ENCODE measurements at regions not wholly inside any gene's neighbourhood (a gene's known extent, or its start where the extent isn't known, plus 50 kb on each side); places are given as distances from the start of the nearest gene placed in this dataset.

DNA sequence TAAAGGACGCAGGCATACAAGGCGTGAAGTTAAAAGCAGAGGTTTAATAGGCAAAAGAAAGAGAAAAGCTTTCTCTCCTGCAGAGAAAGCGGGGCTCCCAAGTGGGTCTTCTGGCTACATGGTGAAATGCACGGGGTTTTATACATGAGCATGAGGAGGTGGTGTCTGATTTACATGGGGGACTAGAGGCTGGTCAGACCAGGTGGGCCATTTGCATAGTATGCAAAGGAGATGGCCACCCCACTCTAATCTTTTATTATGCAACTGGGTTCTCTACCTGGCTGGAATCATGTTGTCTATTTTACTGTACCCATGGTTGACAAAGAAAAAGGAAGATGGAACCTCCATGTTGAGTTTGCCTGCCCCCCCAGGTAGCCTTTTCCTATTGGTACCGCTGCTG is 356.2 kb downstream of the KCNJ3 start:
- no peak overlapping the region for H4K8ac ChIP-seq (ENCODE audit: low read depth in 2 of 2, low read length in 2 of 2)
- no peak overlapping the region for H3K4me3 ChIP-seq (ENCODE audit: insufficient read depth, low read depth, low read length)
- no peaks in the 10 kb centered on the region for H3K9me1 ChIP-seq (ENCODE audit: insufficient read depth, low read length)
- H2AFZ ChIP-seq (replicated peaks; ENCODE audit: low read length, poor library complexity): no peak overlapping the region
- H4K91ac ChIP-seq (ENCODE audit: insufficient read depth, low read depth, low read length): no peak overlapping the region
- H3K4me1 ChIP-seq (ENCODE audit: control insufficient read depth, insufficient read depth, low read length): no peaks in the 10 kb centered on the region
- H3K27me3 ChIP-seq (ENCODE audit: control insufficient read depth, insufficient read depth, low read length): no peaks in the 10 kb centered on the region
- H3K23ac ChIP-seq (ENCODE audit: low read depth, low read length): no peak overlapping the region
- no peak overlapping the region for H4K5ac ChIP-seq (ENCODE audit: low read depth, low read length)
- dilution Hi-C loops (cut with HindIII; ENCODE audit: low sequenced_read_pairs, unreplicated experiment): no loop called here
- no peak overlapping the region for H3K9ac ChIP-seq (ENCODE audit: low read depth, low read length)
- intact Hi-C loops (cut with micrococcal nuclease): no loop called here
- in situ Hi-C loops (cut with MboI; ENCODE audit: low sequenced_read_pairs): no loop called here
- no peaks in the 10 kb centered on the region for H3K36me3 ChIP-seq (ENCODE audit: control insufficient read depth, insufficient read depth, low read length)
- DNase-seq: no peak
- H3K14ac ChIP-seq (replicated peaks; ENCODE audit: low read depth, low read length): no peak overlapping the region
- H2BK120ac ChIP-seq (ENCODE audit: low read depth, low read length): no peak overlapping the region
- H3K18ac ChIP-seq (ENCODE audit: low read depth, low read length): no peak overlapping the region
- no peak overlapping the region for H2BK5ac ChIP-seq (ENCODE audit: low read depth, low read length, poor library complexity, severe bottlenecking)
- BruUV-seq (replicated peaks): no TSS peak
- CTCF ChIA-PET: no interaction called here
- no peak overlapping the region for H3K27ac ChIP-seq (ENCODE audit: insufficient read depth, low read length)
- no peak for ATAC-seq (ENCODE audit: low read depth)
- no peak overlapping the region for H3K56ac ChIP-seq (ENCODE audit: extremely low read depth, insufficient read depth, low read length)
- POLR2A ChIA-PET (ENCODE audit: unreplicated experiment): no interaction called here
- H3K4me2 ChIP-seq (ENCODE audit: low read depth, low read length): no peak overlapping the region
- peaks cover under 1% of the 10 kb centered on the region; the same call in 1 of the 2 replicates for H3K9me3 ChIP-seq (ENCODE audit: control insufficient read depth, insufficient read depth, low read length)
- no peak overlapping the region for H2BK15ac ChIP-seq (ENCODE audit: low read depth, low read length)
- TF ChIP-seq CHD1 (IDR thresholded peaks at IDR 0.05; ENCODE audit: low read depth, low read length): no peak
- TF ChIP-seq FOS (IDR thresholded peaks at IDR 0.05; ENCODE audit: low read depth, low read length): no peak
- TF ChIP-seq POLR2A (IDR thresholded peaks at IDR 0.05; ENCODE audit: low read depth, low read length): no peak
- no peak for TF ChIP-seq CEBPB (IDR thresholded peaks at IDR 0.05; ENCODE audit: low read depth, low read length)
- TF ChIP-seq RAD21 (IDR thresholded peaks at IDR 0.05; ENCODE audit: low read length): no peak
- TF ChIP-seq MAZ (IDR thresholded peaks at IDR 0.05; ENCODE audit: borderline replicate concordance, low read depth, low read length): no peak
- TF ChIP-seq, protein P1, sequence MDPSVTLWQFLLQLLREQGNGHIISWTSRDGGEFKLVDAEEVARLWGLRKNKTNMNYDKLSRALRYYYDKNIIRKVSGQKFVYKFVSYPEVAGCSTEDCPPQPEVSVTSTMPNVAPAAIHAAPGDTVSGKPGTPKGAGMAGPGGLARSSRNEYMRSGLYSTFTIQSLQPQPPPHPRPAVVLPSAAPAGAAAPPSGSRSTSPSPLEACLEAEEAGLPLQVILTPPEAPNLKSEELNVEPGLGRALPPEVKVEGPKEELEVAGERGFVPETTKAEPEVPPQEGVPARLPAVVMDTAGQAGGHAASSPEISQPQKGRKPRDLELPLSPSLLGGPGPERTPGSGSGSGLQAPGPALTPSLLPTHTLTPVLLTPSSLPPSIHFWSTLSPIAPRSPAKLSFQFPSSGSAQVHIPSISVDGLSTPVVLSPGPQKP (IDR thresholded peaks at IDR 0.05; ENCODE audit: borderline replicate concordance, low read depth, low read length): no peak
- TF ChIP-seq NFE2L2 (IDR thresholded peaks at IDR 0.05; ENCODE audit: low read depth, low read length): no peak
- TF ChIP-seq, protein P2, sequence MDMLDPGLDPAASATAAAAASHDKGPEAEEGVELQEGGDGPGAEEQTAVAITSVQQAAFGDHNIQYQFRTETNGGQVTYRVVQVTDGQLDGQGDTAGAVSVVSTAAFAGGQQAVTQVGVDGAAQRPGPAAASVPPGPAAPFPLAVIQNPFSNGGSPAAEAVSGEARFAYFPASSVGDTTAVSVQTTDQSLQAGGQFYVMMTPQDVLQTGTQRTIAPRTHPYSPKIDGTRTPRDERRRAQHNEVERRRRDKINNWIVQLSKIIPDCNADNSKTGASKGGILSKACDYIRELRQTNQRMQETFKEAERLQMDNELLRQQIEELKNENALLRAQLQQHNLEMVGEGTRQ (IDR thresholded peaks at IDR 0.05; ENCODE audit: low read depth, low read length): no peak
- no peaks in the 10 kb centered on the region for H4K20me1 ChIP-seq (ENCODE audit: insufficient read depth, low read length)
- no peak overlapping the region for H2AK5ac ChIP-seq (ENCODE audit: low read depth, low read length)
- H2AK9ac ChIP-seq (replicated peaks; ENCODE audit: low read depth, low read length, poor library complexity): no peak overlapping the region
- H3K4ac ChIP-seq (ENCODE audit: low read depth, low read length): no peak overlapping the region
- WGBS, 2 experiments (ENCODE audit: extremely low coverage in 2 of 2, insufficient read length in 1 of 2): no CpG with 5 or more reads among the region's 5 CpGs
- no peak overlapping the region for H2BK20ac ChIP-seq (ENCODE audit: low read depth, low read length)
- no peaks in the 10 kb centered on the region for H3K79me1 ChIP-seq (ENCODE audit: low read depth in 1 of 2, low read length in 2 of 2)

Data from IMR-90 (cell line).